Anterior cingulate cortex (tissue), 58 donors: ENCODE measurements at regions not wholly inside any gene's neighbourhood (a gene's known extent, or its start where the extent isn't known, plus 50 kb on each side); places are given as distances from the start of the nearest gene placed in this dataset.
"Not testable (repeated sequence)": the region's sequence is repeated elsewhere in the genome, so short reads cannot be mapped to it uniquely, and the experiment has no call there.

Experiments used
- DNase-seq, 58 donors: peaks; one replicate each; lab custom pipeline; 2025; lab: John Stamatoyannopoulos, UW

- no peak for DNase-seq
Measured at GRCh38 chr21:31609081-31609480, 50.4 kb upstream of the SOD1 start.

GRCh38 chr21:31607791-31608190 is 51.7 kb upstream of the SOD1 start:
- no peak for DNase-seq

DNA sequence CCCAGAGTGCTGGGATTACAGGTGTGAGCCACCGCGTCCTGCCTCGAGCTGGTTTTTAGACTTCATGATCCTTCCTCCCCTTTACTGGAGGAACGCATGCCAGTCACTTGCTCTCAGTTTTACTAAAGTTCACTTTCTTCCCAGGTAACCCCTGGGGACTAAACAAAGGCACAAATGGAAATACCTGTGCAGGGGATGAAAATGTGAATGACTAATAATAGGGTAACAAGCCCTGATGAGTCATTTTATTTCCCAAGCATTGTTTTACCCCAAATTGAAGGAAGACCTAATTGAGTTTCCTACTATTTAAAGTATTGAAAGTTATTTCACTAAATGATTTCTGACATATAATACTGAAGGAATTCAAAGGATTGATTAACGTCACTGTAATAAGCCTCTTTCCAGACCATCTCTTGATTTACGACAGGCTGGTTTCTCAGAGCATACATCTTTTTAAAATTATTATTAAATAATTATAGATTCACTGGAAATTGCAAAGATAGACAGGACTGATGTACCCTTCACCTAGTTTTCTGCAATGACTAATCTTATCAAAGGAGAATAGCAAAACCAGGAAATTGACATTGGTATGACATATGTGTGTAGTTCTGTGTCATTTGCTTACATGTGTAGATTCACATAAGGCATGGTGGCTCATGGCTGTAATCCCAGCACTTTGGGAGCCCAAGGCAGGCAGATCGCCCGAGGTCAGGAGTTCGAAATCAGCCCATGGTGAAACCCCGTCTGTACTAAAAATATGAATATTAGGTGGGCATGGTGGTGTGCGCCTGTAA is 53.2 kb upstream of the SOD1 start:
- DNase-seq = no peak

GRCh38 chr21:31604591-31605190 is 54.8 kb upstream of the SOD1 start:
- DNase-seq = peak in 51 of 58 donors; percentile 2 to 75 (median 29)

GRCh38 chr21:31599563-31599962 is 59.9 kb upstream of the SOD1 start:
- DNase-seq = no peak

- DNase-seq = no peak
Measured at GRCh38 chr21:31599013-31599412, 60.5 kb upstream of the SOD1 start.

DNA sequence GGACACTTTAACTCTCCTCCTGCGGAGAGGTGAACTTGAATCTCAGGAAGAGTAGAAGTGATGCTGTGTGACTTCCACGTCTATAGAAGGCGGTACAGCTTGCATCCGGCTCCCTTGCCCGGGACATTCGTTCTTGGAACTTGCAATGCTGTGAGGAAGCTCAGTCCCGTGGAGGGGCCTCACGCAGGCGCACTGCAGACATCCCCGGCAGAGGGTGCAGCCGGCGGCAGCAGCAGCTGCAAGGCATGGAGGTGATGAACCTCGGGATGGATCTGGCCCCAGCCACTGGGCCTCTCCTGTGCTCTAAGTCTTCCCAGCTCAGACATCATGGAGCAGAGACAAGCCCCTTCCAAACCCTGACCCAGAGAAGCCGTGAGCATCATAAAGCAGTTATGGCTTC is 61.8 kb upstream of the SOD1 start:
- no peak for DNase-seq

DNA sequence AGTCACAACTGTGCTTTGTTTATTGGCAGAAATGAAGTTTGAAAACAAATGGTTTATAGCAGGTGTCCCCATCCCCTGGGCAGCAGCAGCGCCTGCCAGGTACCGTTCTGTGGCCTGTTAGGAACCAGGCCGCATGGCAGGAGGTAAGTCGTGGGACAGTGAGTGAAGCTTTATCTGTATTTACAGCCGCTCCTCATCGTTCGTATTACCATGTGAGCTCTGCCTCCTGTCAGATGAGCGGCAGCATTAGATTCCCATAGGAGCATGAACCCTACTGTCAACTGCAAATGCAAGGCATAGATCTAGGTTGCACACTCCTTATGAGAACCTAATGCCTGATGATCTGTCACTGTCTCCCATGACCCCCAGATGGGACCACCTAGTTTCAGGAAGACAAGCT is 63.4 kb upstream of the SOD1 start:
- no peak for DNase-seq

DNA sequence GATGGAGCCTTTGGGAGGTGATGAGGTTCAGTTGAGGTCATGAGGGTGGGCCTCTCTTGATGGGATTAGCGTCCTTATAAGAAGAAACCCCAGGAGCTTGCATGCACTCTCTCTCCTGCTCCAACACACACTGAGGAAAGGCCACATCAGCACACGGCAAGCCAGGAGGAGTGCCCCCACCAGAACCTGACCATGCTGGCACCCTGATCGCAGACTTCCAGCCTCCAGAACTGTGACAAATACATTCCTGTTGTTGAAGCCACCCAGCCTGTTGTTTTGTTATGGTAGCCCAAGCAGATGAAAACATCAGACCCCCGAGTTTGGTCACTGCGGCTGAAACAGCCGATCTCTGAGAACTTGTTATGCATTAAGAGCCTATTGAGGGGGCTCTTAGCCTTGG is 64.8 kb upstream of the SOD1 start:
- DNase-seq = no peak

DNA sequence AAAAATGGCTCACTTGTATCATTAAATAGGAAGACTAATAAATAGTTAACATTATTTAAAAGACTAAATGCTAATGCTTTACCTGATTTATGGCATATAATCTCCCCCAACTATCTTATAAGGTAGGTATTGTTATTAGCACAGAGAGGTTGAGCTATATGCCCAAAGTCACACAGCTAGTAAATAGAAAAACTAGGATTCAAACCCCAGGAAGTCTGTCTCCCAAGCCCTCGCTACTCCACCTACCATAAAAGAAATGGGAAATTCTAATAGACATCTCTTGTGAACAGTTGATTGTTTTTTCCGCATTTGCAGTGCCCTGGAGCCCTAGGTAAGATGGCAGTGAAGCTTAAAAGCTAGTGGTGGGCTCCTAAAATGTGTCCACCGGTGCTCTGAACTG is 65.2 kb upstream of the SOD1 start:
- DNase-seq = no peak

DNA sequence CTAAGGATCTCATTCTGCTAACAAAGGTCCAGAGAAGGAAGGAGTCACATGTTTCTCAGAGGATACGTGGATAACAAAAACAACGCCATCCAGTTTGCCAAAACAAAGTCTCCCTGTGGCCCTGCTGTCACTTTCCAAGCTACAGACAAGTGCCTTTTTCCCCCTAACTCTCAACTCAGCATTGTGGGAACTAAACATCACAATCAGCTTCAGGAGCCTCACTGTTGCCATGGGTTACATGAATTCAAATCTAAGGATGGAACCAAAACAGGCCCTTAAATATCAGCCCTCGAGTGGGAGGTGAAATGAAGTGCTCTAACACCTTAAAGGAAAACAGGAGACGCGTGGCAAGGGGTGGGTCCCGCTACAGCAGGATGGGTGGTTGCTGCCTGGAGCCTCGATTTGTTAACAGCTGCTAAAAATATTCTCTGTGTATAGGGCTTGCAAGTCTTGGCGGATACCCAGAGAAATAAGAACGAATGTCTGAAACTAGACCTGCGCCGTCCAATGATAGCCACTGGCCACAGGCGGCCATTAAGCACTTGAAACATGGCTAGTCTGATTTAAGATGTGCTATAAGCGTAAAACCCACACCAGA is 66.4 kb upstream of the SOD1 start:
- peak in 33 of 58 donors; percentile 2 to 67 (median 21) for DNase-seq

- DNase-seq = no peak
Measured at GRCh38 chr21:31592516-31592915, 67.0 kb upstream of the SOD1 start.

GRCh38 chr21:31589820-31590219 is 69.7 kb upstream of the SOD1 start:
- no peak for DNase-seq

DNA sequence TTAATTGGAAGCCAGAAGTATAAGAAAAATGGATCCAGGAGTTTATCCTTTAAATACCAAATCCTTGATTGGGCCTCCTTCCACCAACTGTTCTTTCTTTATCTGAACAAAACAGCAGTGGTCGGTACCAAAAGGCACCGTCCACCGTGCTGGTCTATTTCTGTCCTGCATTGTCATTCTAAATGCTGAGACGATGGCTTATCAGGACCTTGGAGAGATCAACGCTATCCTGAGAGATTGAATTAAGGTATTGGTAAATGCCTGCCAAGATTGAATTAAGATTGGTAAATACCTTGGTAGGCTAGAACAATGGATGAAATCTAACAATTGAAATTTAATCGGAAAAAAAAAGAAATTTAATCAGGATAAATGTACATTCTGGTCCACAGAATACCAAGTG is 73.4 kb upstream of the SOD1 start:
- no peak for DNase-seq

DNA sequence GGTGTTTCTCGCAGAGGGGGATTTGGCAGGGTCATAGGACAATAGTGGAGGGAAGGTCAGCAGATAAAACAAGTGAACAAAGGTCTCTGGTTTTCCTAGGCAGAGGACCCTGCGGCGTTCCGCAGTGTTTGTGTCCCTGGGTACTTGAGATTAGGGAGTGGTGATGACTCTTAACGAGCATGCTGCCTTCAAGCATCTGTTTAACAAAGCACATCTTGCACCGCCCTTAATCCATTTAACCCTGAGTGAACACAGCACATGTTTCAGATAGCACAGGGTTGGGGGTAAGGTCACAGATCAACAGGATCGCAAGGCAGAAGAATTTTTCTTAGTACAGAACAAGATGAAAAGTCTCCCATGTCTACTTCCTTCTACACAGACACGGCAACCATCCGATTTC is 75.6 kb upstream of the SOD1 start:
- not testable (repeated sequence) for DNase-seq

GRCh38 chr21:31583498-31583897 is 76.0 kb upstream of the SOD1 start:
- DNase-seq = peak in 1 of 58 donors; percentile 20

GRCh38 chr21:31580866-31581276 is 78.6 kb upstream of the SOD1 start:
- peak in 54 of 58 donors; percentile 2 to 80 (median 40) for DNase-seq

DNA sequence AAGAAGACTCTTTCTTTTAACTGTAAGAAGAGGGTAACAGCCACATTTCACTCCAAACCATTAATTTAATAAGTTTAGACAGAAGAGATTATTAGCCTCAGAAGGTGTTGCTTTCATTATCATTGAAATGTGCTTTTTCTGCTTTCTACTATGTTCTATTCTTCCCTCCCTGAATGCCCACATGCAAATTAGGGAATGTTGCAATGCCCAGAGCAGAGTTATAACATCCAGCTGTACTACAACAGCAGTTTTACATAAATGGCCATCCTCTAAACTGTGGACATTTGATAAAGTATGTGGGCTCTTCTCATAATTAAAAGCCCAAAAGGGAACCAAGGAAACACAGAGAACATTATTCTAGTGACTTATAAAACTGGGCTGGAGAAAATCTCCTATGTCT is 82.2 kb upstream of the SOD1 start:
- no peak for DNase-seq

DNA sequence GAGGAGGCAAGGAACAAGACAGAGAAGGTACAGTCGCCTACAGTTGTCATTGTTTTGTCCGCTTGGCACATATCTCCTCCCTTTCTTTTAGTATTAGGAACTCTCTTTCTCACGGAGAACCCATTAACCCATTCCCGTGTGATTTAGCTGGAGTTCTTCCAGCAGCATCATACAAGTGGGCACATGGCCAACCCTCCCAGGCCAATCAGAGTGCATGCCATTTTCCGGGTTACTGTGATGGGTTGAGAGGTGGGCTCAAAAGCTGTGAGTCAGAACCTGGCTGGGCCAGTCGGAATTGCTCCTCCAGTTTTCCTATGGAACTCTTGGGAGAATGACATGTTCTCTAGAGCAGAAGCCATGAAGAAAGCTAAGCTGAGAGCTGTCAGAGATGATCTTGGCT is 83.1 kb upstream of the SOD1 start:
- DNase-seq = peak in 1 of 58 donors; percentile 45

- DNase-seq = no peak
Measured at GRCh38 chr21:31573217-31573616, 86.3 kb upstream of the SOD1 start.

GRCh38 chr21:31571879-31572278 is 87.6 kb upstream of the SOD1 start:
- DNase-seq = no peak
